NCI-H2107 treated with DMSO at 0.1 percent for 48 hours (cell line): ENCODE measurements at regions not wholly inside any gene's neighbourhood (a gene's known extent, or its start where the extent isn't known, plus 50 kb on each side); places are given as distances from the start of the nearest gene placed in this dataset.

Source experiments
- DNase-seq: peaks from one replicate; lab custom pipeline; 2025; ENCODE audit not compliant: unreplicated experiment; lab: John Stamatoyannopoulos, UW

- no peak for DNase-seq
These were observed 150.9 kb upstream of the DMRT1 start for GRCh38 chr9:690517-691111.

GRCh38 chr9:691825-692400 is 149.6 kb upstream of the DMRT1 start:
- no peak for DNase-seq

GRCh38 chr9:692636-693129 is 148.8 kb upstream of the DMRT1 start:
- no peak for DNase-seq

- DNase-seq = no peak
These were observed 148.1 kb upstream of the DMRT1 start for GRCh38 chr9:693201-694091.

GRCh38 chr9:694092-694402 is 147.4 kb upstream of the DMRT1 start:
- DNase-seq = no peak

GRCh38 chr9:694403-695154 is 146.9 kb upstream of the DMRT1 start:
- DNase-seq = no peak

GRCh38 chr9:695252-695651 is 146.2 kb upstream of the DMRT1 start:
- no peak for DNase-seq

- DNase-seq = no peak
These were observed 144.9 kb upstream of the DMRT1 start for GRCh38 chr9:696332-697323.

- DNase-seq = no peak
These were observed 143.2 kb upstream of the DMRT1 start for GRCh38 chr9:698276-698675.

- no peak for DNase-seq
These were observed 142.5 kb upstream of the DMRT1 start for GRCh38 chr9:698954-699353.

- no peak for DNase-seq
These were observed 142.1 kb upstream of the DMRT1 start for GRCh38 chr9:699396-699795.

- no peak for DNase-seq
These were observed 140.9 kb upstream of the DMRT1 start for GRCh38 chr9:700365-701282.

- no peak for DNase-seq
These were observed 138.1 kb upstream of the DMRT1 start for GRCh38 chr9:703392-703791.

GRCh38 chr9:706073-706472 is 135.4 kb upstream of the DMRT1 start:
- no peak for DNase-seq

- DNase-seq = no peak
These were observed 134.7 kb upstream of the DMRT1 start for GRCh38 chr9:706606-707459.

- no peak for DNase-seq
These were observed 133.3 kb upstream of the DMRT1 start for GRCh38 chr9:708182-708550.

GRCh38 chr9:708551-709432 is 132.7 kb upstream of the DMRT1 start:
- DNase-seq = no peak
